ENCODE measurements at regions not wholly inside any gene's neighbourhood (a gene's known extent, or its start where the extent isn't known, plus 50 kb on each side); places are given as distances from the start of the nearest gene placed in this dataset.

DNA sequence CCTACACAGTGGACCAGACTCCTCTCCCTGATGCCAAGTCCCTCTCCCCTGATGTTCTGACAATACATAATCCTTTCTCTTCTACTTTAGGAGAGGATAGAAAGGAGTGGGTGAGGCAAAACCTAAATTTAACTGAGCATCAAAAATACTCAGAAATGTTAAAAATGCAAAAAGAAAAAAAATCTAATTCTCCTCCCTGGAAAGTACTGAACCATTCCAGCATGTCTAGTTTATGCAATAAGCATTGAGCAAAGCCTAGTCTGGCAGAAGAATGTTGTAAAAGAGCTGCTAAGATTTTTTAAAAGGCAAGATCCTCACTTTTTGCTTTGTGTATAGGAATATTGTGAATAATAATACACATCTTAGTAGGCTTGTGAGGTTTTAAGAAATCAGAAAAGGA is 116.6 kb upstream of the STXBP5 start:
- DNase-seq = no peak

DNA sequence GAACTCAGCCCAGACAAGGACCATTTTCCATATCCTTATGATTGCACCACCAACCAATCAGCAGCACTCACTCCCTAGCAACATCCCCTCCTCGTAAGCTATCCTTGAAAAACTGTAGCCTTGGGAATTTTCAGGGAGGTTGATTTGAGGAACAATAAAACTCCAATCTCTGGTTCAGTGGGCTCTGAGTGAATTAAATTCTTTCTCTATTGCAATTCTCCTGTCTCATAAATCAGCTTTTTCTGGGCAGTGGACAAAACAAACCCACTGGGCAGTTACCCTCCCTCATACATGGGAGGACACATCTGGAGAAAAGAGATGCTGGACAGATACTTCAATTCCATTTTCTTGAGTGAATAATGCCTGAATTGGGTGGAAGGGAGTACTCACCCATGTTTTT is 115.4 kb upstream of the STXBP5 start:
- no peak for DNase-seq

DNA sequence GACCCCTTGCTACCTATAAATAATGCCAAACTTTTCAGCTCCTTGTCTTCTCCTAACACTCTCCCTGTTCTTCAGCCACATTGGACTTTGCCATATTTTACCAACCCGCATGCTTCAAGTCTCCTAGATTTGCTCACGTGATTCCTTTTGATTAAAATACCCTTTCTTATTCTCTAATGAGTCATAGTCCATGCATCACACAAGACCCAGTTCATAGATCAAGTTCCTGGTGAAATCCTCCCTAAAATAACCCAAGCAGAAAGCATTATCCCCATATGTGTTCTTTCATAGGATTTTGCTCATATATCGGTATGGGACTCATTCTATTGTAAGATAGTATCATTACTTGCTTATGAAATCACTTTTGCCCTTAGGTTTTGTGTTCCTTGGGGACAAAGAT is 108.9 kb upstream of the STXBP5 start:
- no peak for DNase-seq

DNA sequence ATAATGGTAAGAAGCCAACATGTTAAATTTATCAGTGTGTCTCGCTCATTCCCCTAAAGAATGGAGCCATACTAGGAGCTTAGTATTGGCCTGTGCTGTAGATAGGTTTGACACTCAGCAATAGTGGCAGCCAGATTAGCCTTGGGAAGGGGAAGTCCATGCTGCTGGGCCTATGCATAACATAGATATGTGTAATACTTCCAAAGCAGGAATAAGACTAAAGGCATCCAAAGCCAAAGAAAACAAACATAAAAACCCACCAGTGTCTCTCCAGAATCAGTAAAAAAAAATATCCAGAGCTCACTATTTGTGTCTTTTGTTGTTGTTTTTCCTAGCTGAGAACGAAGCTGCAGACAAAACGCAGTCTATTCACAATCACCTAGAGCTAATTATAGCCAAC is 104.2 kb upstream of the STXBP5 start:
- no peak for DNase-seq

DNA sequence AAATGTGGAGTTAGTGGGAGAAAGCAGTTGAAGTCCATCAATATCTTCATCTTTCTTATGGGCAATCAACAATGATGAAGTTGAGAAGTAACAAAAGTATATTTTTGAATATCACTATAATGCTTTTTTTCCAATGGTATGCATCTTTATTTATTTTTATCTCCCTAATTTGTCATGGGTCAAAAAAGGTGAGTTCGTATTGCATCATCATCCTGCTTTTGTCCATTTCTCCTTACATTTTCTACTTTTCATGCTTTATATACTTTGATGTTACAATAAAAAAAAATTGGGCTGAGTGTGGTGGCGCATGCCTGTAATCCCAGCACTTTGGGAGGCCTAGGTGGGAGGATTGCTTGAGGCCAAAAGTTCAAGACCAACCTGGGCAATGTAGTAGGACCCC is 101.2 kb upstream of the STXBP5 start:
- DNase-seq = no peak

DNA sequence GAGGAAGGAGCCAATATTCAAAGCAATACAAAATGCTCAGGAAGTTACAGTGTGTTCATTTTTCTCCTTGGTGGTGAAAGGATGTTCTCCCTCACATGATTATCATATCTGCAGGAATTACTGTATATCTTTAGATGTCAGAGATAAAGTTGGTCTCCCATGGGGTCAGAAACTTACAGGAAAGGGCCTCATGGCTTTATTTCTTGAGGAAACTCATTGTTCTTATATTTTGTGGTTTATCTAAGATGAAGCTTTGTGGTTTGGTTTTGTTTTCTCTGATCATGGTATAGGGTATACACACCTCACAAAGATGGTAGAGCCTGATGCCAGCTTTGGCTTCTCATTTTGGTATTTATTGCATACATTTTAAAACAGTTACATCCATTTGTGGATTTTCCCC is 100.5 kb upstream of the STXBP5 start:
- no peak for DNase-seq

DNA sequence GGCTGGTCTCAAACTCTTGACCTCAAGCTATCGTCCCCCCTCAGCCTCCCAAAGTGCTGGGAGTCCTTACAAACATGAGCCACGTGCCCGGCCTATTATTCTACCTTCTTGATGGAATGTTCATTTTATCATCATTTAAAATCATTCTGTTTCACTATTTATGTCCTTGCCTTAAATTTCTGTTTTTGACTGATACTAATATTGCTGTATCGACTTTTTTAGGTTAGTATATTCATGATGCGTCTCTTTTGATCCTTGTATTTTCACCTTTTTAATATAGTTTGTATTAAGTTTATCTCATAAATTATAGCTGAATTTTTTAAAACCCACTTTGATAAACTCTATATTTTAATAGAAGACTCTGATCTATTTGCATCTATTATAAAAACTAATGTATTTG is 98.4 kb upstream of the STXBP5 start:
- DNase-seq = no peak

DNA sequence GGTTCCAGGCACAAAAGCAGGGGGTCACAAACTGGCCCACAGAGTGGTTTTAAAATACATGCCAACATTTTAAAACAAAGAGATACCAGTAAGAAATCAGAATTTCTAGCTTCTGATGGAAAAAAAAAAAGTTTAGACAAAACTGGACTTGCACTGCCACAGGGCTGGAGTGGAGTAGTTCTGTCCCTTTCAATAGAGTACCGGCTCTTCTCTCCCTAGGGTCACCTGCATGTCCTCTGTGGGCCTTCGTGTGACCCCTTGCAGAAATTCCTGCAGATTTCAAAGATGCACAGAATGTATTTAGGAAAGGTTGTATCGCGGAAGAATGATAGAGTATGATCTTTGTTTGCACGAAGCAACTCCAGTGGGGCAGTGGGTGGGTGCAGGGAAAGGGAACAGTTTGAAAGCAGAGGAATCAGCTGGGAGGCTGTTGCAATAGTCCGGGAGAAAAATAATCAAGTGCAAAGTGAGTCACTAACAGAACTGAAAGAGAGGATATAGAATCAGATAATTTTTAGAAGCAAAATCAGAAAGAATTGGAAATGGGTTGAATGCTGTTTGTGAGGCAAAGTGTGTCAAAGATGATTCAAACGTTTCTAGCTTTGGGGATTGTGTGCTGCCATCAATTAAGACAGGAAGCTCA is 97.3 kb upstream of the STXBP5 start:
- DNase-seq = no peak

DNA sequence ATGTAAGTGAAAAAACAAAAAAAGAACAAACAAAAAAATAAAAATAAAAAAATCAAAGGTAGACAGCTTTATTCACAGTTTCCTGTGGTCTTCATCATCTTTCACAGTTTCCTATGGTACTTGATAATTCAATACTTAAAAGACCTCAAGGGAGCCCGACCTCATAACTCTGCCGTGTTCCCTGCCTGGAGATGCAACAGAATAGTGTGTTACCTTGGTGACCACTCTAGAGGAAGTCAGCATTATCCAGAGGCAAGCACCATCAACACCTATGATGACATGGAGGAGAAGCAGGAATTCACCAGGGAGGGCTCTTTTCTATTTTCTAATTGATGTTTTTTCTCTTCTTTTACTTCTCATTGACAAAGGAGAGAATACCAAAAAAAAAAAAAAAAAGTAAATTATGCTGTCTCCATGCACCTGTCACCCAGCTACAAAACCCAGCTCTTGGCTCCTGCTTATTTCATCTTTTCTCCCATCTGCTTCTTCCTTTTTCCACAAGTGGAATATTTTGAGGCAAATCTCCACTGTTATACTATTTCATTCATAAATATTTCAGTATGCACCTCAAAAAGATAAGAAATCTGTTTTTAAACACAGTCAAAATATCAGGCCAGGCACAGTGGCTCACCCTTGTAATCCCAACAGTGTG is 95.8 kb upstream of the STXBP5 start:
- no peak for DNase-seq

DNA sequence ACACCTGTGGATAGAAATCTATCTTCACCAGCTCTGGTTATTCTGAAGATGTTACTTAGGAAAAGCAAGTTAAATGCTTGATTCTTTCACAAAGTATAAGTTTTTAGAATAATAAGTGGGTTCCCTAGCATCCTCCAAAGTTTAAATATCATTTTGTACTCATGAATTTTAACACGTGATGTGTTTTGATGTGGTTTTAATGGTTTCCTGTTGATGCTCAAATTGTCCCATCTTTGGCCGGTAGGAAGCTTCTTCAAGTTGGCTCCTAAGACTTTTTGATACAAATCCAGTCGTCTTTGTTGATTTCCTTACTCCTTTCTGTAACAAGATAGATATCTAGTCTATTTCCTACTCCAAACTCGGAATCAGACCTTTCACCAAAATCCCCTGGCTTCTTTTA is 94.5 kb upstream of the STXBP5 start:
- peak; percentile 50 for DNase-seq

DNA sequence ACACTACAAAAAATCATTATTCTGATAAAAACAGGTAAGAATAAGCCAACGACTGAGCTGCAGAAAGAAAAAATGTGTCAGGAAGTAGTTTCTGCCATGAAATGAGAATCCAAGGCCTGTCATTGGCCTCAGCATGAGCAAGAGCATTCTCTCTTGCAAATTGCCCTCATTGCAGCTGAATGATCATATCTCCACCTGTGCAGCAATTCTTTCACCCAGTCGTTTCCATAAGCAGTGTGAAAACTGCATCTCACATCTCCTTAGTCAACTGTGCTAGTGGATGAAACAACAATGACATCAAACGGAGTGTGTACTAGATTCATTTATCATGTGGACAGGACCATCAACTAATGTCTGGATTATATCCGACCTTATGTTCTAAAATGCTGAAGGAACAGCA is 88.2 kb upstream of the STXBP5 start:
- no peak for DNase-seq

DNA sequence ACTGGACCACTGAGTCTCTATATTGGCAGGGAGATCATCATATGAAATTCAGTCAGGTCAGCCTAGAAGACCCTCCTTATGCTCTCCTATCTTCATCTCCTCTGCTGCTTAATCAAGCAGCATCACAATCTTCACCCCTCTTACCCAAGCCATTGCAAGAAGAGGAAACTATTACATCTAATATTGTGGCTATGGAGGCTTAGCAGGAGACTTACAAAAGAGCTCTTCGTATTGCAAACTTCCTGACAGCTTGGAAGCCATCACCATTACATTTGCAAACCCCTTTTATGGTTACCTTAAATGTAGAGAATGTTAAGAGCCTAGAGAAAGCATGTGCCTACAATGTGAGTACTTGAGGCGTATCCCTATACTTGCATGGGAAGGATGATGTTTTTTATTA is 87.2 kb upstream of the STXBP5 start:
- no peak for DNase-seq

DNA sequence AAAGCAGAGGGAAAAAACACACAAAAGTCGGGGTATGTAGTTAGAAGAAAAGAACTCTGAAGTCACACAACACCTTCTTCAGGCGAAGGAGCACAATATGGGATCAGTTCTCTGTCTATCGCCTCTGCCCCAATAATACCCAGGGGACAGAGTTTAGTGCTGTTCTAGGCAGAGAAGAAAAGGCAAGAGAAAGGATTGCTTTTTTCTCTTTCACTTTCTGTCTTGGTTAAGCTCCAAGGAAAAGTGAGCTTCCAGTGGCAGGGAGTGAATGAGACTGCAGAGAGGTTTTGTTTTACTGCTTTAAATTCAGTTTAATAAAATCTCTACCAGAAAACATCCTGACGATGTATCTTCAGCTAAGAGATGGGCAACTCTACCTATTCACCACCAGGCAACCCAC is 86.6 kb upstream of the STXBP5 start:
- DNase-seq = no peak

DNA sequence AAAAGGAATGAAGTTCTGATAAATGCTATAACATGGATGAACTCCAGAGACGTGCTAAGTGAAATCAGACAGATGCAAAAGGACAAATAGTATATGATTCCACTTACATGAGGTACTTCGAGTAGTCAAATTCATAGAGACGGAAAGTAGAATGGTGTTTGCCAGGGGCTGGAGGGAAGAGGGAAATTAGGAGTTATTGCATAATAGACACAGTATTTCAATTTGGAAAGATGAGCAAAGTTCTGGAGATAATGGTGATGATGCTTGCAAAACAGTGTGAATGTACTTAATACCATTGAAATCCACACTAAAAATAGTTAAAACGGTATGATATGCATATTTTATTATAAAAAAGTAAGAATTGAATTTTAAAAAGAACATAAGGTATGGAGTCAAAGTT is 84.9 kb upstream of the STXBP5 start:
- no peak for DNase-seq

DNA sequence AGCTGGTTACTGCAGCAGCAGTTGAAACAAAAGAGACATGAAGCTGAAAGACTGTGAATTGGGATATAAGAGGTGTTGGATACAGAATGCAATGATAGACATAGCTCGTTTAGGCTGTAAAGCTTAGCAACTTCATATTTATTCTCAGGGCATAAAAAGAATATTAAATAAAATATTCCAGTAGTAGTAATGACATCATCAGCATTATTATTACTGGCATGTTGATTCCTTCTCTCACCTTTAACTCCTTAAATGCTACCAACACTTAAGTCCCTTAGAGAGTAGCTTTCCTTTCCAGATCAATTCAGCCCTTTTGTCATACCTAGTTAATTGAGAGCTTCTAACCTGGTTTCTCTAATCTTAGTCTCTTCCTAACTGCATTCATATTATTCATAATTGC is 81.4 kb upstream of the STXBP5 start:
- no peak for DNase-seq

DNA sequence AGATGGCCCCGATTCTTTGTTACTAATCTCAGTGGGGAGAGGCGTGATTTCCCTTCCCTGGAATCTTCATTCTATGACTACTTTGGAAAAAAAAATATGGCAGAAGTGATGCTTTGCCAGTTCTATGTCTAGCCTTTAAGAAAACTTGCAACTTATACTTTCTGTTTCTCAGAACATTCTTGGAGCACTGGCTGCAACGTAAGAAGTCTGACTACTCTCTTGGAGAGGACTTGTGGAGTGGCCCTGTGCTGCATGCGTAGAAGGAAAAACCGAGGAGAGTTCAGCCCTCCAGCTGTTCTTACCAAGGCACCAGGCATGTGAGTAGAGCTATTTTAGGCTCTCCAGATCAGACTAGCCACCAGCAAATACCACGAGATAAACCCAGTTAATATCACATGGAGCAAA is 77.6 kb upstream of the STXBP5 start:
- DNase-seq = no peak

DNA sequence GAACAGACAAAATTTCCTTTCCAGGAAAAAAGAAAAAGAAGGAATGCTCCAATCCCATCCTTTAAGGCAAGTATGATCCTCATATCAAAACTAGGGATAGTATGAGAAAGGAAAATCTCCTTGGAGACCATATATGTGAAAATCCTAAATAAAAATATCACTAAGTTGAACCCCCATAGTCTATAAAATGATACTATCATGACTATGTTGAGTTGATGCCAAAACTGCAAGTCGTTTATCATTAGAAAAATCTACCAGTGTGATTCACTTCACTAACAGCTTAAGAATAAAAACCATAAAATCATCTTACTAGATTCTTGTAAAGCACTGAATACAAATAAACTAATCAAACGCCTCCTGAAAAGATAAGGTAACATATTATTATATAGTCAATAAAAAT is 76.6 kb upstream of the STXBP5 start:
- no peak for DNase-seq

DNA sequence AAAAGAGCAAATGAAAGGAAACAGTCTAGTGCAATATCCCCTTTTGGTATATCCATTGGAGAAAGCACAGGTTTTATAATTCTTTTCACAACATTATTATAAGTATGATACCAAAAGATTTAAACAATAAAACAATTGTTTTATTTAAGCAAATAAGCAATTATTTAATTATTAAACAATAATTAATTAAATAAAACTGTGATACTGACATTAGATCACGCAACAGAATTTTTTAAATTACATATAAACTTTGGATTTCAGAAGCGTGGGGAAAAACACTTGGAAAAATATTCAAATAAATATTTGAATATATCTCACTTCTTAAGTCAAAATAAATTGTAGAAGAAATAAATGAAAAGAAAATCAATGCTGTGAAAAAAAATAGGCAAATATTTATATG is 76.2 kb upstream of the STXBP5 start:
- no peak for DNase-seq

DNA sequence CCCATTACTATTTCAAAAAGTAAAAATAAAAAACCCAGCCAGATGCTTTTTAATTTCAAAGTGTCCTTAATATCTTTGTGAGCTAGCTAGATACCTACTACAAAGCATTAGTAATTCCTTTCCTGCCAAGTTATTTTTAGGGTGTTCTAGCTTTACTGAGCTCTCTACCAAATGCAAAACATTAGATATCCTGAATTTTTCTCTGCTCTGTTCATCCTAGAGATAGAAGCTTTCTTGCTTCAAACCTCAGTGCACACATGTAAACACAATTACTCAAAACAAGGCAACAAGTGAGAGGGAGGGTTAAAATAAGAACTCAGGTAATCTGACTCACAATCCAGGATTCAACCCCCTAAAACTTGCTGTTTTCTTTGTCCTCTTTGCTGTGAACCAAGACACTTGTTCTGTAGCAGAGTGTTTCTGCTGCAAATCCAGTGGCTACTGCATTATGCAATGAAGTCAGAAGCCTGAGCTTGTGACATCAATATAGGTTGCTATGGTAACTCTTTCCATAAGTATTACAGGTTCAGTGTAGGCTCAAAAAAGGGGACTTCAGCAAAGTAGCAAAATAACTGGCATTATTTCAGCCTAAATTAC is 72.6 kb upstream of the STXBP5 start:
- no peak for DNase-seq

DNA sequence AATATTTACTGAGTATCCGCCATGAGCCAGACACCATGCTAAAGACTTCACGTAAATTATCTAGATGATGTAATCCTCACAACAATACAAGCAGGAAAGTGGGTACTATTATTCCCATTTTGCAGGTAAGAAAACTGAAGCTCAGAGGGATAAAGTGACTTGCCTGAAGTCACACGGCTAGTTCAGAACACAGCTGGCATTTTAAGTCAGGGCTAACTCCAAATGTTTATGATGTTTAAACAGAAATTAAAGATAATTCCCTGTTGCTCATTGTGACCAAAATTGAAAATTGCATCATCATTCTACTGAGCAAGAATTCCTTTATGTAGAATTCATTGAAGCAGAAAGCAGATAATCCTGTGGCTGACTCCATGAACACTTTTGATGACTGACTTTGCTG is 71.3 kb upstream of the STXBP5 start:
- DNase-seq = no peak

DNA sequence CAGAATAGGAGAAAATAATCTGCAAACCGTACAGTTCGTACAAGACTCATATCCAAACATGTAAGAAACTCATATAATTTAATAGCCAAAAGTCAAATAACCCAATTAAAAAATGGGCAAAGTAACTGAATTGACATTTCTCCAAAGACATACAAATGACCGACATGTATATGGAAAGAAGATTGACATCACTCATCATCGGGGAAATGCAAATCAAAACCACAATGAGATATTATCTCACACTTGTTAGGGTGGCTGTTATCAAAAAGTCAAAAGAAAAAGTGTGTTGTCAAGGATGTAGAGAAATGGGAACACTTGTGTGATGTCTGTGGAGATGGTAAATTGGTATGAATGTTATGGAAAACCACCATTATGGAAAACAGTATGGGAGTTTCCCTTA is 70.5 kb upstream of the STXBP5 start:
- DNase-seq = no peak

DNA sequence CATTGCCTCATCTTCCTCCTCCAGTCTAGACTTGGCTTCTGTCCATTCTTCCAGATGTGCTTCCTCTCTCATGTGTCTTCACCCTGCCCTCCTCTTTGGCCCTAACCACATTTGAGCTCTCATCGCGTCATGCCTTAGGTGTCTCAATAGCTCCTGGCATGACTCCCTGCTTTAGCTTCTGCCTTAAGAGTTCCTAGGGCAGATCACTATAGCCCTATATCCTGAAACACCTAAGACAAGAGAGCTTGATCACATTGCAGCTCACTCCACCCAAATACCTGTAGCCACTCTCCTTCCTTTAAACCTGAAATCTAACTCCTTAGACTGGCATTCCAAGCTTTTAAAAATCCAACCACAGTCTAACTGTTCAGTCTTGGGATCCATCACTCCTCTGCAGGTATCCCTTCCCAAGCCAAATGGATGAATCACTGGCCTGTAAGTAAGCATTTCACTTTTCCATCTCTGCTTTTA is 69.0 kb upstream of the STXBP5 start:
- no peak for DNase-seq

DNA sequence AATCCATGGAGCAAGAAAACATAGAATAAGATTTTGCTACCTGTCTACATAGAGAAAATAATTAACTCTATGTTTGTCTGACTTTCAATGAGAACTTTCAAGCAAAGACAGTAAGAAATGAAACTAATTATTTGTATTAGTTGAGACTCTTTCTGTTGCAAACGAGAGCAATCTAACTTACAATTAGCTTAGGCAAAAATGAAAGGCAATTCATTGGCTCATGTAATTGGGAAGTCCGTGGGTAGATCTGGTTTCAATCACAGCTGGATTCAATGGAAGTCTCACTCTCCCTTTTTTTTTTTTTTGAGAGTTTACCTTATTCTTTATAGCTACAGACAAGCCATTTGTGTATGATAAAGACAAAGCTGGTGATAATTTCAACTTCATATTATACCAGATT is 68.2 kb upstream of the STXBP5 start:
- DNase-seq = no peak

DNA sequence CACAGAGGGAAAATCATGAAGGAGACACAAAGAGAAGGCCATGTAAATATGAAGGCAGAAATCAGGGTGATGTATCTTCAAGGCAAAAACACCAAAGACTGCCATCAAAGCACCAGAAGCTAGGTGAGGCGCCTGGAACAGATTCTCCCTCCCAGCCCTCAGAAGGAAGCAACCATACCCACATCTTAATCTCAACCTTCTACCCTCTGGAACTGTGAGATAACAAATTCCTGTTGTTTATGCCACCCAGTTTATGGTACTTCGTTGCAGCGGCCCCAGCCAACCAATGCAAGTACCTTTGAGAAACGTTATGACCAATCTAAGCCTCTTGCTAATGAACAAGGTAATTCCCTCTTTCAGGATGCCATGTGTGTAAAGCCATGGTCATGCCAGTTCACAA is 66.2 kb upstream of the STXBP5 start:
- no peak for DNase-seq

DNA sequence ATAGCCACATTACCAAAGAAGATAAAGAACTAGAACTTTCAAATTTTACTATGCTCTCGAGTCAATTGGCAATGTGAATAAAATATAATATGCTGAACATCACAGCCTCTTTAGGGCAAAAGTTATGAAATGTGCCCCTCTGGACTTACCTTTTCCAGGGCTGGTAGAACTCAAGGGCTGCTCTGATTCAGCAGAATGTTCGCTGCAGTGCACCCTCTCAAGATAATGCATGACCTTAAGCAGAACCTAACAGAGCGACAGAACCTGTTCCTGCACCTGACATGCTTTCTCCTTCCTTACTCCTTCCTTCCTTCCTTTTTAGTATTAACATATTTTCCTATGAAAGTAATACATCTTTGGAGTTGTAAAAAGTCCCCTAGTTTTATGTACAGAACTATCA is 65.4 kb upstream of the STXBP5 start:
- no peak for DNase-seq
